Activated CD4-positive, alpha-beta T cell treated with anti-CD3 and anti-CD28 coated beads, Interleukin-2, amount 50 U/mL, for 24 hours (primary cell): ENCODE measurements at regions not wholly inside any gene's neighbourhood (a gene's known extent, or its start where the extent isn't known, plus 50 kb on each side); places are given as distances from the start of the nearest gene placed in this dataset.

Experiments
- DNase-seq, 2 donors: peaks; one replicate each; pipeline ENCODE4 v3.0.0-alpha.2; 2020; ENCODE audit warnings: low read depth in 1 of 2, low spot score in 1 of 2

GRCh38 chr19:27750391-27751043, 1462.4 kb downstream of the UQCRFS1 start:
- DNase-seq = no peak

- DNase-seq = no peak
Measured at GRCh38 chr19:27748551-27749152, 1464.3 kb downstream of the UQCRFS1 start.

- DNase-seq = no peak
Measured at GRCh38 chr19:27746691-27747380, 1466.1 kb downstream of the UQCRFS1 start.

GRCh38 chr19:27745978-27746542, 1466.9 kb downstream of the UQCRFS1 start:
- DNase-seq = no peak

- no peak for DNase-seq
Measured at GRCh38 chr19:27744926-27745768, 1467.8 kb downstream of the UQCRFS1 start.

GRCh38 chr19:27742041-27742440, 1470.9 kb downstream of the UQCRFS1 start:
- DNase-seq = no peak

- no peak for DNase-seq
Measured at GRCh38 chr19:27741236-27741635, 1471.7 kb downstream of the UQCRFS1 start.

GRCh38 chr19:27740396-27740795, 1472.6 kb downstream of the UQCRFS1 start:
- DNase-seq = no peak

- no peak for DNase-seq
Measured at GRCh38 chr19:27738569-27739193, 1474.3 kb downstream of the UQCRFS1 start.

- no peak for DNase-seq
Measured at GRCh38 chr19:27736225-27736624, 1476.7 kb downstream of the UQCRFS1 start.

- DNase-seq = no peak
Measured at GRCh38 chr19:27735314-27735713, 1477.6 kb downstream of the UQCRFS1 start.

GRCh38 chr19:27734496-27735220, 1478.3 kb downstream of the UQCRFS1 start:
- no peak for DNase-seq

GRCh38 chr19:27733551-27734266, 1479.2 kb downstream of the UQCRFS1 start:
- no peak for DNase-seq

GRCh38 chr19:27729332-27729731, 1483.6 kb downstream of the UQCRFS1 start:
- no peak for DNase-seq

- DNase-seq = no peak
Measured at GRCh38 chr19:27722625-27723024, 1490.3 kb downstream of the UQCRFS1 start.

GRCh38 chr19:27720155-27720554, 1492.8 kb downstream of the UQCRFS1 start:
- DNase-seq = no peak

GRCh38 chr19:27719034-27719433, 1493.9 kb downstream of the UQCRFS1 start:
- DNase-seq = no peak

GRCh38 chr19:27718234-27718633, 1494.7 kb downstream of the UQCRFS1 start:
- no peak for DNase-seq

- no peak for DNase-seq
Measured at GRCh38 chr19:27717825-27718224, 1495.1 kb downstream of the UQCRFS1 start.
